SU-DHL-6 (cell line): ENCODE measurements at regions not wholly inside any gene's neighbourhood (a gene's known extent, or its start where the extent isn't known, plus 50 kb on each side); places are given as distances from the start of the nearest gene placed in this dataset.

Experiments
- H2AFZ ChIP-seq: fragments of 200-600 bp; sonication (generic); 2 replicates; pipeline ENCODE4 v1.6.1; 2014; ENCODE audit warnings: low read depth, mild to moderate bottlenecking, moderate library complexity, mixed read lengths, antibody characterized with exemption, low read length; ENCODE audit not compliant: severe bottlenecking
- H3F3A ChIP-seq: fragments of 200-600 bp; shearing (Covaris generic); 2 replicates; pipeline ENCODE4 v1.6.0; 2016; ENCODE audit warnings: antibody characterized with exemption, mild to moderate bottlenecking; ENCODE audit not compliant: insufficient read depth
- H3K27ac ChIP-seq: fragments of 200-600 bp; sonication (generic); 2 replicates; pipeline ENCODE4 v1.5.1; 2016; ENCODE audit warnings: low read depth, mild to moderate bottlenecking, low read length, moderate library complexity, mixed read lengths
- H3K27me3 ChIP-seq: fragments of 200-600 bp; sonication (generic), shearing (Covaris generic); 2 replicates; pipeline ENCODE4 v1.6.0; 2014; ENCODE audit warnings: mild to moderate bottlenecking, low read length
- H3K36me3 ChIP-seq: fragments of 200-600 bp; sonication (generic); 2 replicates; pipeline ENCODE4 v1.6.1; 2014; ENCODE audit warnings: mild to moderate bottlenecking, low read length, mixed read lengths
- H3K4me2 ChIP-seq: fragments of 300-600, 200-600 bp; shearing (Covaris generic), sonication (generic); 2 replicates; pipeline ENCODE4 v1.6.0; 2014; ENCODE audit warnings: low read length, low read depth, mild to moderate bottlenecking; ENCODE audit not compliant: poor library complexity, severe bottlenecking
- H3K4me3 ChIP-seq: fragments of 200-600 bp; sonication (generic); 2 replicates; pipeline ENCODE4 v1.5.1; 2014; ENCODE audit warnings: antibody characterized with exemption, low read length, mild to moderate bottlenecking, mixed read lengths; ENCODE audit not compliant: insufficient read depth, poor library complexity, severe bottlenecking
- H3K79me2 ChIP-seq: fragments of 200-600 bp; sonication (generic); 2 replicates; pipeline ENCODE4 v1.6.1; 2014; ENCODE audit warnings: mild to moderate bottlenecking, low read length, moderate library complexity; ENCODE audit not compliant: insufficient read depth
- H3K9ac ChIP-seq: fragments of 200-600 bp; sonication (generic); 2 replicates; pipeline ENCODE4 v1.7.0; 2014; ENCODE audit warnings: mild to moderate bottlenecking, low read length
- H3K9me2 ChIP-seq: fragments of 200-600 bp; sonication (generic); replicated peaks from 2 replicates; pipeline ENCODE4 v1.6.1; 2014; ENCODE audit warnings: low read length; ENCODE audit not compliant: insufficient read depth
- H3K9me3 ChIP-seq: fragments of 200-600 bp; sonication (generic); 2 replicates; pipeline ENCODE4 v1.6.1; 2014; ENCODE audit warnings: low read length, mixed read lengths; ENCODE audit not compliant: insufficient read depth
- H4K20me1 ChIP-seq: fragments of 200-600 bp; sonication (generic); 2 replicates; pipeline ENCODE4 v1.6.1; 2014; ENCODE audit warnings: low read depth, mild to moderate bottlenecking, antibody characterized with exemption, low read length, moderate library complexity, mixed read lengths
- EZH2phosphoT487 ChIP-seq: fragments of 200-600 bp; sonication (generic), shearing (Covaris generic); conservative IDR thresholded peaks from 2 replicates; pipeline ENCODE4 v1.6.1; 2018; ENCODE audit warnings: mild to moderate bottlenecking, antibody characterized with exemption, low read length, moderate library complexity, mixed read lengths
- TF ChIP-seq, protein P1 (sequence below): fragments of 200-600 bp; sonication (generic); IDR thresholded peaks from one replicate; pipeline ENCODE4 v1.5.1; 2017; ENCODE audit warnings: antibody characterized with exemption, mild to moderate bottlenecking, low read length, moderate library complexity; ENCODE audit not compliant: insufficient read depth, poor library complexity, severe bottlenecking

GRCh38 chr19:29271341-29271740, 58.4 kb upstream of the UQCRFS1 start:
- Histone ChIP-seq H3K9me2 (no peaks in the 10 kb centered on the region), H2AFZ (no peak overlapping the region), H3K4me2 (no peak overlapping the region), H3K9me3 (no peaks in the 10 kb centered on the region), H3K4me3 (no peak overlapping the region), H3K27me3 (no peaks in the 10 kb centered on the region), H4K20me1 (no peaks in the 10 kb centered on the region), H3K36me3 (no peaks in the 10 kb centered on the region), H3K27ac (no peak overlapping the region), H3K79me2 (no peaks in the 10 kb centered on the region), H3F3A (no peaks in the 10 kb centered on the region), H3K9ac (no peak overlapping the region)
- TF ChIP-seq EZH2phosphoT487 = no peak
- TF ChIP-seq, protein P1, sequence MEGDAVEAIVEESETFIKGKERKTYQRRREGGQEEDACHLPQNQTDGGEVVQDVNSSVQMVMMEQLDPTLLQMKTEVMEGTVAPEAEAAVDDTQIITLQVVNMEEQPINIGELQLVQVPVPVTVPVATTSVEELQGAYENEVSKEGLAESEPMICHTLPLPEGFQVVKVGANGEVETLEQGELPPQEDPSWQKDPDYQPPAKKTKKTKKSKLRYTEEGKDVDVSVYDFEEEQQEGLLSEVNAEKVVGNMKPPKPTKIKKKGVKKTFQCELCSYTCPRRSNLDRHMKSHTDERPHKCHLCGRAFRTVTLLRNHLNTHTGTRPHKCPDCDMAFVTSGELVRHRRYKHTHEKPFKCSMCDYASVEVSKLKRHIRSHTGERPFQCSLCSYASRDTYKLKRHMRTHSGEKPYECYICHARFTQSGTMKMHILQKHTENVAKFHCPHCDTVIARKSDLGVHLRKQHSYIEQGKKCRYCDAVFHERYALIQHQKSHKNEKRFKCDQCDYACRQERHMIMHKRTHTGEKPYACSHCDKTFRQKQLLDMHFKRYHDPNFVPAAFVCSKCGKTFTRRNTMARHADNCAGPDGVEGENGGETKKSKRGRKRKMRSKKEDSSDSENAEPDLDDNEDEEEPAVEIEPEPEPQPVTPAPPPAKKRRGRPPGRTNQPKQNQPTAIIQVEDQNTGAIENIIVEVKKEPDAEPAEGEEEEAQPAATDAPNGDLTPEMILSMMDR = no peak

GRCh38 chr19:29271911-29272310, 59.0 kb upstream of the UQCRFS1 start:
- no peak overlapping the region for H3K27ac ChIP-seq
- H2AFZ ChIP-seq = no peak overlapping the region
- TF ChIP-seq, protein P1 = no peak
- no peak for TF ChIP-seq EZH2phosphoT487
- no peaks in the 10 kb centered on the region for H3K79me2 ChIP-seq
- H3K4me3 ChIP-seq = no peak overlapping the region
- no peak overlapping the region for H3K9ac ChIP-seq
- no peaks in the 10 kb centered on the region for H3K9me2 ChIP-seq
- no peaks in the 10 kb centered on the region for H3K36me3 ChIP-seq
- no peaks in the 10 kb centered on the region for H3K27me3 ChIP-seq
- H3K9me3 ChIP-seq = no peaks in the 10 kb centered on the region
- H3K4me2 ChIP-seq = no peak overlapping the region
- H4K20me1 ChIP-seq = no peaks in the 10 kb centered on the region
- no peaks in the 10 kb centered on the region for H3F3A ChIP-seq

GRCh38 chr19:29273000-29273640, 60.2 kb upstream of the UQCRFS1 start:
- no peak overlapping the region for H2AFZ ChIP-seq
- TF ChIP-seq, protein P1 = no peak
- TF ChIP-seq EZH2phosphoT487 = no peak
- H3K36me3 ChIP-seq = no peaks in the 10 kb centered on the region
- no peaks in the 10 kb centered on the region for H3K9me3 ChIP-seq
- no peaks in the 10 kb centered on the region for H3K79me2 ChIP-seq
- H3K27ac ChIP-seq = no peak overlapping the region
- H3K27me3 ChIP-seq = no peaks in the 10 kb centered on the region
- H3F3A ChIP-seq = no peaks in the 10 kb centered on the region
- H3K4me3 ChIP-seq = no peak overlapping the region
- no peak overlapping the region for H3K9ac ChIP-seq
- no peaks in the 10 kb centered on the region for H3K9me2 ChIP-seq
- H4K20me1 ChIP-seq = no peaks in the 10 kb centered on the region
- H3K4me2 ChIP-seq = no peak overlapping the region
